ENCODE measurements at regions not wholly inside any gene's neighbourhood (a gene's known extent, or its start where the extent isn't known, plus 50 kb on each side); places are given as distances from the start of the nearest gene placed in this dataset.

GRCh38 chr12:83827193-83827592, 1085.4 kb downstream of the SLC6A15 start:
- no peak for TF ChIP-seq CTCF (IDR thresholded peaks at IDR 0.05; ENCODE audit: low read length)
- TF ChIP-seq EZH2 (IDR thresholded peaks at IDR 0.05; ENCODE audit: borderline replicate concordance, low read length): no peak
